KMS-11 (cell line): ENCODE measurements at regions not wholly inside any gene's neighbourhood (a gene's known extent, or its start where the extent isn't known, plus 50 kb on each side); places are given as distances from the start of the nearest gene placed in this dataset.
A peak's percentile ranks its signal among the peaks of the same experiment; 100 is the strongest.

Experiments used
- H2AFZ ChIP-seq: fragments of 200-600 bp; sonication (generic); 2 replicates; pipeline ENCODE4 v1.6.1; 2016; ENCODE audit warnings: antibody characterized with exemption, mixed run types, low read depth
- H3K27ac ChIP-seq: fragments of 200-600 bp; sonication (generic); 2 replicates; pipeline ENCODE4 v1.6.1; 2016; ENCODE audit warnings: mild to moderate bottlenecking, mixed run types
- H3K27me3 ChIP-seq: fragments of 200-600 bp; sonication (generic); 2 replicates; pipeline ENCODE4 v1.6.1; 2017; ENCODE audit warnings: mild to moderate bottlenecking, low read depth, mixed run types, moderate library complexity; ENCODE audit not compliant: insufficient read depth
- H3K36me3 ChIP-seq: fragments of 200-600 bp; sonication (generic); 2 replicates; pipeline ENCODE4 v1.6.1; 2017; ENCODE audit warnings: mild to moderate bottlenecking, mixed run types; ENCODE audit not compliant: insufficient read depth
- H3K4me1 ChIP-seq: fragments of 200-600 bp; sonication (generic); 2 replicates; pipeline ENCODE4 v1.6.1; 2016; ENCODE audit warnings: mild to moderate bottlenecking, low read depth, mixed run types; ENCODE audit not compliant: poor library complexity, severe bottlenecking
- H3K4me2 ChIP-seq: fragments of 200-600 bp; sonication (generic); 2 replicates; pipeline ENCODE4 v1.7.0; 2016; ENCODE audit warnings: mild to moderate bottlenecking, mixed run types
- H3K4me3 ChIP-seq: fragments of 200-600 bp; sonication (generic); IDR thresholded peaks from 2 replicates; pipeline ENCODE4 v1.6.1; 2017; ENCODE audit warnings: low read depth, low read length, mixed read lengths; ENCODE audit not compliant: insufficient read depth
- H3K79me2 ChIP-seq: fragments of 200-600 bp; sonication (generic); 2 replicates; pipeline ENCODE4 v1.6.1; 2016; ENCODE audit warnings: low read depth, mixed run types; ENCODE audit not compliant: insufficient read depth
- H3K9ac ChIP-seq: fragments of 200-600 bp; sonication (generic); 2 replicates; pipeline ENCODE4 v1.6.1; 2016; ENCODE audit warnings: mild to moderate bottlenecking, mixed run types
- H4K20me1 ChIP-seq: fragments of 200-600 bp; sonication (generic); 2 replicates; pipeline ENCODE4 v1.6.1; 2016; ENCODE audit warnings: mild to moderate bottlenecking, mixed run types; ENCODE audit not compliant: insufficient read depth
- TF ChIP-seq, protein P1 (sequence below): fragments of 200-600 bp; sonication (generic); conservative IDR thresholded peaks from 2 replicates; pipeline ENCODE4 v1.6.1; 2017; ENCODE audit warnings: low read depth, mild to moderate bottlenecking, antibody characterized with exemption, low read length, moderate library complexity, mixed read lengths

DNA sequence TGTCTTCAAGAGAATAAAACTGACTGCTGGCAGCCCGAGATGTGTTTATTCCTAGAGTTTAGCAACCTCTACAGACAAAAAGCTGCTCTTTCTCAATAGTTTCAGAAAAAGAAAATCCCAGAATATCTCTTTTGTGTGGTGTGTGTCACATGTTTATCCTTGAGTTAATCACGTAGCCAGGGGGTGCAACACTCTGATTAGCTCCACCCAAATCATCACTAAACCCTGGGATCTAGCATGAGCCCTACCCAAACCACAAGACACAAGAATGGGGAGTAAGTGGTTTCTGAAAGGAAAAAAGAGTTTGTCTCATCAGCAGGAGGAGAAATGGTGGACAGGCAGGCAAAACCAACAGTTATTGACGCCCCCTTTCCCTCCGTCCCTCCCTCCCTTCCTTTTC is 78.5 kb upstream of the AGBL1 start:
- peak overlapping the region; percentile 76 for H3K4me2 ChIP-seq
- no peak overlapping the region for H3K4me3 ChIP-seq
- no peaks in the 10 kb centered on the region for H3K36me3 ChIP-seq
- no peak overlapping the region; the same call in 1 of the 2 replicates for H3K9ac ChIP-seq
- H2AFZ ChIP-seq: peak overlapping the region; percentile 56; the same call in 1 of the 2 replicates
- no peaks in the 10 kb centered on the region for H3K27me3 ChIP-seq
- TF ChIP-seq, protein P1, sequence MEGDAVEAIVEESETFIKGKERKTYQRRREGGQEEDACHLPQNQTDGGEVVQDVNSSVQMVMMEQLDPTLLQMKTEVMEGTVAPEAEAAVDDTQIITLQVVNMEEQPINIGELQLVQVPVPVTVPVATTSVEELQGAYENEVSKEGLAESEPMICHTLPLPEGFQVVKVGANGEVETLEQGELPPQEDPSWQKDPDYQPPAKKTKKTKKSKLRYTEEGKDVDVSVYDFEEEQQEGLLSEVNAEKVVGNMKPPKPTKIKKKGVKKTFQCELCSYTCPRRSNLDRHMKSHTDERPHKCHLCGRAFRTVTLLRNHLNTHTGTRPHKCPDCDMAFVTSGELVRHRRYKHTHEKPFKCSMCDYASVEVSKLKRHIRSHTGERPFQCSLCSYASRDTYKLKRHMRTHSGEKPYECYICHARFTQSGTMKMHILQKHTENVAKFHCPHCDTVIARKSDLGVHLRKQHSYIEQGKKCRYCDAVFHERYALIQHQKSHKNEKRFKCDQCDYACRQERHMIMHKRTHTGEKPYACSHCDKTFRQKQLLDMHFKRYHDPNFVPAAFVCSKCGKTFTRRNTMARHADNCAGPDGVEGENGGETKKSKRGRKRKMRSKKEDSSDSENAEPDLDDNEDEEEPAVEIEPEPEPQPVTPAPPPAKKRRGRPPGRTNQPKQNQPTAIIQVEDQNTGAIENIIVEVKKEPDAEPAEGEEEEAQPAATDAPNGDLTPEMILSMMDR: no peak
- peaks cover 54% of the 10 kb centered on the region for H3K4me1 ChIP-seq
- peak overlapping the region; percentile 29; the same call in 1 of the 2 replicates for H3K27ac ChIP-seq
- H4K20me1 ChIP-seq: no peaks in the 10 kb centered on the region
- H3K79me2 ChIP-seq: no peaks in the 10 kb centered on the region

DNA sequence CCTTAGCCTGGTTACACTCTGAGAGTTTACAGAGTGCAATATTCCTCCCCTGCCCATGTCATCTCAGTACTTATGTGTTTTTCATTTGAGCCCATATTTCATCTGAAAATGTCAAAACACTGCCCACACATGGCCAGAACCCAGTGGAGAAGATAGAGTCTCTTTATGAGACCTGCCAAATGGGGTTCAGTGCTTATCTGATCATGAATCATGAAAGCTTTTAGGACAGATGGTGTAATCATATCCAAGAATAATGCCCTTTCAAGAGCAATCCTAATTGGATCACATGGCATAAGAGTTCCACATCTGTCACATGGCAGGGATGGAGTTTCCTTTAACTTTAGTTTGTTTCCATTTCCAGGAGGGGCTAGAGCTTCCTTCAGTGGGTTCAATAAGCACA is 77.2 kb upstream of the AGBL1 start:
- Histone ChIP-seq H3K27ac (no peak overlapping the region), H4K20me1 (no peaks in the 10 kb centered on the region), H3K4me3 (no peak overlapping the region), H3K4me2 (peak overlapping the region; percentile 76; the same call in 1 of the 2 replicates), H3K36me3 (no peaks in the 10 kb centered on the region), H3K9ac (no peak overlapping the region), H3K27me3 (no peaks in the 10 kb centered on the region), H3K79me2 (no peaks in the 10 kb centered on the region), H3K4me1 (peaks cover 41% of the 10 kb centered on the region), H2AFZ (no peak overlapping the region)
- TF ChIP-seq, protein P1: no peak

DNA sequence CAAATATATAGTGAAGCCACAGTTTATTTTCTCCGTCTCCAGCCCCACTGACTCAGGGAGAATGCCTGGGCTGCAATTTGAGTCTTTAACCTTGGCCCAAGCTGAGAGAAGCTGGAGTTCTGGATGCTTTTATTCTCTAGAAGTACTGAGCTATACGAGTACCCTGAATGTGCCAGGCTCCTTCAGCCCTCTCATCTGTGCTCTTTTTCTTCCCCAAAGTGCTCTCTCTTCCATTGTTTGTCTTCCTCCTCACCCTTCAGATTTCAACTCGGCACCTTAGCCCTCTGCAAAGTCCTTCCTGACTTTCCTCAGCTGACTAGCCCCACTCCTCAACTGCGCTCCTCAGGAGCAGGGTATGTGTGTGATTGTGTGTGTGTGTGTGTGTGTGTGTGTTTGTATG is 75.6 kb upstream of the AGBL1 start:
- Histone ChIP-seq H3K36me3 (no peaks in the 10 kb centered on the region), H3K9ac (no peak overlapping the region), H3K4me2 (no peak overlapping the region), H3K4me3 (no peak overlapping the region), H3K4me1 (peaks cover 35% of the 10 kb centered on the region), H2AFZ (no peak overlapping the region), H3K27me3 (no peaks in the 10 kb centered on the region), H4K20me1 (no peaks in the 10 kb centered on the region), H3K27ac (no peak overlapping the region), H3K79me2 (no peaks in the 10 kb centered on the region)
- TF ChIP-seq, protein P1: no peak

DNA sequence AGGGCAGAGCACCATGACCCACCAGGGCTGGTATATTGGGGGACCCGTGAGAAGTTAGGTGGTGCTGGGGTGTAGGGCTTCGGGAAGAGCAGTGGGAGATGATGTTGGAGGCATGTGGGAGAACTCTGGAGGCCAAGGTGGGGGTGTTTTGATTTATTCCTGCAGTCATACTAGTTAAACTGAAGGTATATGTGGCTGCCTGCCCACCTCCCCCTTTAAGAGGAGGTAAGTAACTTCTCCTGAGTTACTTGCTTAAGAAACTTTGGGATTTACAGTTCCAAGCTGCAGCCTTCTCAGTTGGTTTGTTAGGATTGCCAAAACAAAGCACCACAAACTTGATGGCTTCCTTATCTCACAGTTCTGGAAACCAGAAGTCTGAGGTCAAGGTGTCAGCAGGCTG is 73.1 kb upstream of the AGBL1 start:
- Histone ChIP-seq H4K20me1 (no peaks in the 10 kb centered on the region), H3K36me3 (no peaks in the 10 kb centered on the region), H2AFZ (no peak overlapping the region), H3K27me3 (no peaks in the 10 kb centered on the region), H3K4me3 (no peak overlapping the region), H3K79me2 (no peaks in the 10 kb centered on the region), H3K9ac (no peak overlapping the region), H3K4me1 (peaks cover 10% of the 10 kb centered on the region), H3K27ac (no peak overlapping the region), H3K4me2 (no peak overlapping the region)
- TF ChIP-seq, protein P1: no peak
